A549 (cell line): ENCODE measurements at regions not wholly inside any gene's neighbourhood (a gene's known extent, or its start where the extent isn't known, plus 50 kb on each side); places are given as distances from the start of the nearest gene placed in this dataset.

Experiments used
- CBX2 ChIP-seq: fragments of 200-600 bp; sonication (generic); IDR thresholded peaks from 2 replicates; pipeline ENCODE4 v1.6.1; 2016; ENCODE audit warnings: low read depth, mild to moderate bottlenecking, borderline replicate concordance
- CHD2 ChIP-seq: fragments of 150-350 bp; IDR thresholded peaks from 2 replicates; pipeline ENCODE4 v1.6.1; 2014; ENCODE audit warnings: low read length; ENCODE audit not compliant: partially characterized antibody
- CTCF ChIP-seq: fragments of >200 bp; sonication (Bioruptor Twin); formaldehyde crosslinking; IDR thresholded peaks from 3 replicates; pipeline ENCODE4 v1.5.1; 2016
- EHF ChIP-seq: fragments of 250-450 bp; sonication (Bioruptor Pico); IDR thresholded peaks from 2 replicates; pipeline ENCODE4 v1.5.0; 2020; ENCODE audit warnings: mild to moderate bottlenecking
- EP300 ChIP-seq, 2 experiments: fragments of >200 bp; sonication (Bioruptor Twin); formaldehyde crosslinking; IDR thresholded peaks; 2 replicates in 1 of 2; 3 replicates in 1 of 2; pipeline ENCODE4 v1.6.1; 2016 to 2017
- ESRRA ChIP-seq: fragments of 150-350 bp; IDR thresholded peaks from 2 replicates; pipeline ENCODE4 v1.6.1; 2014; ENCODE audit warnings: mild to moderate bottlenecking, low read length, borderline replicate concordance
- POLR2A ChIP-seq: IDR thresholded peaks from 2 replicates; pipeline ENCODE4 v1.6.1; 2012; ENCODE audit warnings: mild to moderate bottlenecking, low read length
- SMC3 ChIP-seq: fragments of >200 bp; sonication (Bioruptor Twin); formaldehyde crosslinking; IDR thresholded peaks from 3 replicates; pipeline ENCODE4 v1.6.1; 2018; ENCODE audit warnings: inconsistent platforms
- ZFP36 ChIP-seq: fragments of 450-650 bp; IDR thresholded peaks from 2 replicates; pipeline ENCODE4 v1.6.1; 2014; ENCODE audit warnings: borderline replicate concordance; ENCODE audit not compliant: partially characterized antibody
- TF ChIP-seq, protein P1 (sequence below): fragments of 450-650 bp; IDR thresholded peaks from 2 replicates; pipeline ENCODE4 v1.6.1; 2014; ENCODE audit warnings: antibody characterized with exemption

DNA sequence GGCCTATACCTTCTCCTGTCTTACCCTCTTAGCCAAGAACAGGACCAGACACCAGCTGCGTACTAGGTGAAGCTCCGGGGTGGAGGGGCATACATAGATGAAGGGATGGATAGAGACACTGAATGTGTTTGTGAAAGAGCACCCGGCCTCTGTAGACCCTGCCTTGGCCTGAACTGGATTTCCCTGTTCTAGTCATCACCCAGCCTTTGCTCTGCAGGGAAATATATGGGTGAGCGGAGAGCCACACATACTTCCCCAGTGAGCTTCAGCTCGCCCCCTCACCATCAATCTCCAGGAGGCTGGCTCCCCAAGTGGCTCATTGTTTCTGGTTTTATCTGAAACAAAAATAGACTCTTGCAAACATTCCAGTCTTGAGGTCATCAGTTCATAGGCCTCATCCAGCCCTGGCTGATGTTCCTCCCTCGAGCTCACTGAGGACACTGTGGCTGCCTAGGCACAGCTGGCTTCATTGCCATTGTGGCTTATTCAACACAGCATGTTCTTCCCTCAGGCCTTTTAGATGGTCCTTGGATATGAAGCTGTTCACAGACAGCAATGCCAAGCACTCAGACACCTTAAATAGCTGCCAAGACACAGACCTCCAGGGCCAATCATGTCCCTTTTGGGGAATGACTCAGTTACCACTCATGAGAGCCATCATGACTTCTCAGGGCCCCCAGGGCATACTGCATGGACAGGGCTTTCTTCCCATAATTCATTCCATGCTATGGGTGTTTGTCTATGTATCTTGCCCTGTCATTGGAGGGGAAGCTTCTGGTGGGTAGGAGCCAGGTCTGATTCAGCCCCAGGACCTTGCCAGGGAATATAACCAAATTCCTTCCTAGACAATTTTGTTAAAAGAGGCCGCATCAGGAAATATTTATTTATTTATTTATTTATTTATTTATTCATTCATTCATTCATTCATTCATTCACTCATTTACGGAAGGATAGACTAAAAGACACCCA is 82.4 kb downstream of the TTC32 start:
- TF ChIP-seq CTCF (no peak), ZFP36 (no peak), POLR2A (no peak), CBX2 (no peak), SMC3 (no peak), EP300 (IDR thresholded peaks at IDR 0.05) (no peak), ESRRA (no peak), EHF (CRISPR knock-in tag) (no peak), CHD2 (no peak)
- TF ChIP-seq, protein P1, sequence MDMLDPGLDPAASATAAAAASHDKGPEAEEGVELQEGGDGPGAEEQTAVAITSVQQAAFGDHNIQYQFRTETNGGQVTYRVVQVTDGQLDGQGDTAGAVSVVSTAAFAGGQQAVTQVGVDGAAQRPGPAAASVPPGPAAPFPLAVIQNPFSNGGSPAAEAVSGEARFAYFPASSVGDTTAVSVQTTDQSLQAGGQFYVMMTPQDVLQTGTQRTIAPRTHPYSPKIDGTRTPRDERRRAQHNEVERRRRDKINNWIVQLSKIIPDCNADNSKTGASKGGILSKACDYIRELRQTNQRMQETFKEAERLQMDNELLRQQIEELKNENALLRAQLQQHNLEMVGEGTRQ: no peak
